ENCODE measurements at regions not wholly inside any gene's neighbourhood (a gene's known extent, or its start where the extent isn't known, plus 50 kb on each side); places are given as distances from the start of the nearest gene placed in this dataset.

DNA sequence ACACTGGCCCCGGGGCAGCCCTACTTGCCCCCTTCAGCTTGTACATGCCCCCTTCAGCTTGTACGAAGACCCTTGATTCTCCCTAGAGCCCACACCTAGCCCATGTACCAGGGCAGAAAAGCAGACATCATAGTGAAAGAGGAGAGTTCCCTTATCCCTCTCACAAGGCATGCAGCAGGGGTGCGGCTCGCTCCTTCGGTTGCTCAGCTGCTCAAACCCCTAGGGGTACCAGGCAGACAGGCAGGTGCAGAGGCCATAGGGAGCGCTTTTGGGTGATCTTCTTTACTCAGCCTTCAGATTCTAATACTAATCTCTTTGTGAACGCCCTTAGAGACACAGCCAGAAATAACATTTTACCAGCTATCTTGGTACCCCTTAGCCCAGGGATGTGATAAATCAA lies 286.3 kb downstream of the NPIPA8 start (continued):
- TF ChIP-seq, protein P1, sequence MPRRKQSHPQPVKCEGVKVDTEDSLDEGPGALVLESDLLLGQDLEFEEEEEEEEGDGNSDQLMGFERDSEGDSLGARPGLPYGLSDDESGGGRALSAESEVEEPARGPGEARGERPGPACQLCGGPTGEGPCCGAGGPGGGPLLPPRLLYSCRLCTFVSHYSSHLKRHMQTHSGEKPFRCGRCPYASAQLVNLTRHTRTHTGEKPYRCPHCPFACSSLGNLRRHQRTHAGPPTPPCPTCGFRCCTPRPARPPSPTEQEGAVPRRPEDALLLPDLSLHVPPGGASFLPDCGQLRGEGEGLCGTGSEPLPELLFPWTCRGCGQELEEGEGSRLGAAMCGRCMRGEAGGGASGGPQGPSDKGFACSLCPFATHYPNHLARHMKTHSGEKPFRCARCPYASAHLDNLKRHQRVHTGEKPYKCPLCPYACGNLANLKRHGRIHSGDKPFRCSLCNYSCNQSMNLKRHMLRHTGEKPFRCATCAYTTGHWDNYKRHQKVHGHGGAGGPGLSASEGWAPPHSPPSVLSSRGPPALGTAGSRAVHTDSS (tag by site-specific recombination; IDR thresholded peaks at IDR 0.05): no peak
- TF ChIP-seq, protein P2, sequence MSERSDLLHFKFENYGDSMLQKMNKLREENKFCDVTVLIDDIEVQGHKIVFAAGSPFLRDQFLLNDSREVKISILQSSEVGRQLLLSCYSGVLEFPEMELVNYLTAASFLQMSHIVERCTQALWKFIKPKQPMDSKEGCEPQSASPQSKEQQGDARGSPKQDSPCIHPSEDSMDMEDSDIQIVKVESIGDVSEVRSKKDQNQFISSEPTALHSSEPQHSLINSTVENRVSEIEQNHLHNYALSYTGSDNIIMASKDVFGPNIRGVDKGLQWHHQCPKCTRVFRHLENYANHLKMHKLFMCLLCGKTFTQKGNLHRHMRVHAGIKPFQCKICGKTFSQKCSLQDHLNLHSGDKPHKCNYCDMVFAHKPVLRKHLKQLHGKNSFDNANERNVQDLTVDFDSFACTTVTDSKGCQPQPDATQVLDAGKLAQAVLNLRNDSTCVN (tag by site-specific recombination; optimal IDR thresholded peaks at IDR 0.05): no peak
- no peak for TF ChIP-seq ZNF416 (tag by site-specific recombination; IDR thresholded peaks at IDR 0.05)
- TF ChIP-seq, protein P3, sequence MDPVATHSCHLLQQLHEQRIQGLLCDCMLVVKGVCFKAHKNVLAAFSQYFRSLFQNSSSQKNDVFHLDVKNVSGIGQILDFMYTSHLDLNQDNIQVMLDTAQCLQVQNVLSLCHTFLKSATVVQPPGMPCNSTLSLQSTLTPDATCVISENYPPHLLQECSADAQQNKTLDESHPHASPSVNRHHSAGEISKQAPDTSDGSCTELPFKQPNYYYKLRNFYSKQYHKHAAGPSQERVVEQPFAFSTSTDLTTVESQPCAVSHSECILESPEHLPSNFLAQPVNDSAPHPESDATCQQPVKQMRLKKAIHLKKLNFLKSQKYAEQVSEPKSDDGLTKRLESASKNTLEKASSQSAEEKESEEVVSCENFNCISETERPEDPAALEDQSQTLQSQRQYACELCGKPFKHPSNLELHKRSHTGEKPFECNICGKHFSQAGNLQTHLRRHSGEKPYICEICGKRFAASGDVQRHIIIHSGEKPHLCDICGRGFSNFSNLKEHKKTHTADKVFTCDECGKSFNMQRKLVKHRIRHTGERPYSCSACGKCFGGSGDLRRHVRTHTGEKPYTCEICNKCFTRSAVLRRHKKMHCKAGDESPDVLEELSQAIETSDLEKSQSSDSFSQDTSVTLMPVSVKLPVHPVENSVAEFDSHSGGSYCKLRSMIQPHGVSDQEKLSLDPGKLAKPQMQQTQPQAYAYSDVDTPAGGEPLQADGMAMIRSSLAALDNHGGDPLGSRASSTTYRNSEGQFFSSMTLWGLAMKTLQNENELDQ (tag by site-specific recombination; IDR thresholded peaks at IDR 0.05; ENCODE audit: low read depth): no peak
- TF ChIP-seq ZNF48 (tag by site-specific recombination; IDR thresholded peaks at IDR 0.05): no peak
- TF ChIP-seq ZNF660 (tag by site-specific recombination; IDR thresholded peaks at IDR 0.05): no peak
- TF ChIP-seq ZNF121 (tag by site-specific recombination; IDR thresholded peaks at IDR 0.05): no peak
- no peak for TF ChIP-seq ZNF341 (tag by site-specific recombination; IDR thresholded peaks at IDR 0.05; ENCODE audit: low read depth)
- no peak for TF ChIP-seq SCRT2 (tag by site-specific recombination; IDR thresholded peaks at IDR 0.05)
- no peak for TF ChIP-seq ZNF560 (tag by site-specific recombination; IDR thresholded peaks at IDR 0.05; ENCODE audit: borderline replicate concordance)
- TF ChIP-seq ZNF404 (tag by site-specific recombination; IDR thresholded peaks at IDR 0.05): no peak
- no peak for TF ChIP-seq ZNF335 (tag by site-specific recombination; conservative IDR thresholded peaks at IDR 0.05)

DNA sequence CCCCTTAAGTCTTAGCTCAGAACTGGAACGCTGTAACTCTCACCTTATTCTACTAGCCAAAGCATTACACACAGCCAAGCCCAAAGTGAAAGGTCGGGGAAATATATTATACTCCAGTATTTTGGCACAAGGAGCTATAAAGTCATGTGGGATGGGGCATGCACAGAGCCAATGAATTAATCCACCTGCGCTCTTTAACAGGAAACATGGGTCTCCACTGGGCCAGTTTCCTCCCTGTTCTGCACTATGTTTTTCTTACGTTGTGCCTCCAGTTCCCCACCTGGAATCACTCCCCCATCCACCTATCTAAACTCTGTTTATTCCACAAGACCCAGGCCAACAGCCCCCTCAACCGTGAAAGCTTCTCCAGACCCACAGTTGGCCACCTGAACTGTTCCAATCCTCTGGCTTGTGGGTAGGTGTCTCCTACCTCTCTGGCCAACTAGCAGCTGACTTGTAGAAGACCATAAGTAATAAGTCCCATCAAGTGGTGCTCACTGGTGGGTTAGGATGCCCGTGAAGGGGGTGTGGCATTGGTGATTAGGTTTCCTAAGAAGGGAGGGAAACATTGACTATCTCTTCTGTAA lies 286.9 kb downstream of the NPIPA8 start:
- no peak overlapping the region for H3K4me3 ChIP-seq (ENCODE audit: low read depth, low read length)
- CTCF ChIA-PET: interaction anchor here (1.3 kb wide), 1 partner anchor 22 kb away, joined by 3 read pairs; no protein-coding TSS in a partner anchor
- no peak overlapping the region for H3K27ac ChIP-seq (ENCODE audit: extremely low read depth, low read depth, low read length)
- no peak for TF ChIP-seq ZNF266 (tag by site-specific recombination; IDR thresholded peaks at IDR 0.05; ENCODE audit: low read depth)
- no peak for TF ChIP-seq ZNF394 (tag by site-specific recombination; IDR thresholded peaks at IDR 0.05; ENCODE audit: borderline replicate concordance)
- no peak for TF ChIP-seq ZNF391 (tag by site-specific recombination; IDR thresholded peaks at IDR 0.05; ENCODE audit: borderline replicate concordance, low read depth)
- TF ChIP-seq ZNF670 (tag by site-specific recombination; IDR thresholded peaks at IDR 0.05; ENCODE audit: low read depth): no peak
- TF ChIP-seq, protein P4, sequence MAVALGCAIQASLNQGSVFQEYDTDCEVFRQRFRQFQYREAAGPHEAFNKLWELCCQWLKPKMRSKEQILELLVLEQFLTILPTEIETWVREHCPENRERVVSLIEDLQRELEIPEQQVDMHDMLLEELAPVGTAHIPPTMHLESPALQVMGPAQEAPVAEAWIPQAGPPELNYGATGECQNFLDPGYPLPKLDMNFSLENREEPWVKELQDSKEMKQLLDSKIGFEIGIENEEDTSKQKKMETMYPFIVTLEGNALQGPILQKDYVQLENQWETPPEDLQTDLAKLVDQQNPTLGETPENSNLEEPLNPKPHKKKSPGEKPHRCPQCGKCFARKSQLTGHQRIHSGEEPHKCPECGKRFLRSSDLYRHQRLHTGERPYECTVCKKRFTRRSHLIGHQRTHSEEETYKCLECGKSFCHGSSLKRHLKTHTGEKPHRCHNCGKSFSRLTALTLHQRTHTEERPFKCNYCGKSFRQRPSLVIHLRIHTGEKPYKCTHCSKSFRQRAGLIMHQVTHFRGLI (tag by site-specific recombination; IDR thresholded peaks at IDR 0.05): no peak
- no peak for TF ChIP-seq BCL11A (tag by site-specific recombination; IDR thresholded peaks at IDR 0.05; ENCODE audit: low read depth)
- no peak for TF ChIP-seq ZFP41 (tag by site-specific recombination; IDR thresholded peaks at IDR 0.05; ENCODE audit: borderline replicate concordance)
- TF ChIP-seq ZNF211 (tag by site-specific recombination; IDR thresholded peaks at IDR 0.05; ENCODE audit: low read depth): no peak
- TF ChIP-seq ZFP69B (tag by site-specific recombination; IDR thresholded peaks at IDR 0.05): no peak
- TF ChIP-seq, protein P5, sequence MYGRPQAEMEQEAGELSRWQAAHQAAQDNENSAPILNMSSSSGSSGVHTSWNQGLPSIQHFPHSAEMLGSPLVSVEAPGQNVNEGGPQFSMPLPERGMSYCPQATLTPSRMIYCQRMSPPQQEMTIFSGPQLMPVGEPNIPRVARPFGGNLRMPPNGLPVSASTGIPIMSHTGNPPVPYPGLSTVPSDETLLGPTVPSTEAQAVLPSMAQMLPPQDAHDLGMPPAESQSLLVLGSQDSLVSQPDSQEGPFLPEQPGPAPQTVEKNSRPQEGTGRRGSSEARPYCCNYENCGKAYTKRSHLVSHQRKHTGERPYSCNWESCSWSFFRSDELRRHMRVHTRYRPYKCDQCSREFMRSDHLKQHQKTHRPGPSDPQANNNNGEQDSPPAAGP (tag by site-specific recombination; IDR thresholded peaks at IDR 0.05): no peak
- no peak for TF ChIP-seq ZNF138 (tag by site-specific recombination; IDR thresholded peaks at IDR 0.05; ENCODE audit: borderline replicate concordance)
- TF ChIP-seq ZNF366 (tag by site-specific recombination; conservative IDR thresholded peaks at IDR 0.05): no peak
- TF ChIP-seq TCF7L2 (IDR thresholded peaks at IDR 0.05; ENCODE audit: borderline replicate concordance, low read depth, low read length): no peak
- TF ChIP-seq EGR2 (tag by site-specific recombination; IDR thresholded peaks at IDR 0.05; ENCODE audit: low read depth): no peak
- no peak for TF ChIP-seq MEIS1 (CRISPR knock-in tag; IDR thresholded peaks at IDR 0.05; ENCODE audit: borderline replicate concordance)
- TF ChIP-seq ZNF610 (tag by site-specific recombination; IDR thresholded peaks at IDR 0.05; ENCODE audit: borderline replicate concordance): no peak
- no peak for TF ChIP-seq TRIM28 (IDR thresholded peaks at IDR 0.05; ENCODE audit: borderline replicate concordance, low read length)
- TF ChIP-seq ZNF248 (tag by site-specific recombination; IDR thresholded peaks at IDR 0.05): no peak
- H3K36me3 ChIP-seq (ENCODE audit: control insufficient read depth in 2 of 2, insufficient read depth in 1 of 2, low read length in 2 of 2): no peaks in the 10 kb centered on the region
- no peaks in the 10 kb centered on the region for H3K4me1 ChIP-seq (ENCODE audit: control insufficient read depth, insufficient read depth, low read length)
- H3K9me3 ChIP-seq (ENCODE audit: control insufficient read depth, insufficient read depth, low read depth, low read length): no peaks in the 10 kb centered on the region
- POLR2A ChIA-PET: interaction anchor here (0.6 kb wide), 1 partner anchor 10 kb away, joined by 3 read pairs; no protein-coding TSS in a partner anchor
